GM18517 (cell line): ENCODE measurements at regions not wholly inside any gene's neighbourhood (a gene's known extent, or its start where the extent isn't known, plus 50 kb on each side); places are given as distances from the start of the nearest gene placed in this dataset.
"Not testable (repeated sequence)": the region's sequence is repeated elsewhere in the genome, so short reads cannot be mapped to it uniquely, and the experiment has no call there.

Experiments
- ATAC-seq: cut with Tn5 transposase; IDR thresholded peaks from one replicate; pipeline ENCODE4 v1.9.1; 2021; ENCODE audit warnings: mild to moderate bottlenecking, moderate library complexity; ENCODE audit not compliant: unreplicated experiment

- ATAC-seq: no peak
These were observed 110.3 kb downstream of the SINHCAF start for GRCh38 chr12:31215518-31216232.

GRCh38 chr12:31216479-31216878, 109.5 kb downstream of the SINHCAF start:
- no peak for ATAC-seq

DNA sequence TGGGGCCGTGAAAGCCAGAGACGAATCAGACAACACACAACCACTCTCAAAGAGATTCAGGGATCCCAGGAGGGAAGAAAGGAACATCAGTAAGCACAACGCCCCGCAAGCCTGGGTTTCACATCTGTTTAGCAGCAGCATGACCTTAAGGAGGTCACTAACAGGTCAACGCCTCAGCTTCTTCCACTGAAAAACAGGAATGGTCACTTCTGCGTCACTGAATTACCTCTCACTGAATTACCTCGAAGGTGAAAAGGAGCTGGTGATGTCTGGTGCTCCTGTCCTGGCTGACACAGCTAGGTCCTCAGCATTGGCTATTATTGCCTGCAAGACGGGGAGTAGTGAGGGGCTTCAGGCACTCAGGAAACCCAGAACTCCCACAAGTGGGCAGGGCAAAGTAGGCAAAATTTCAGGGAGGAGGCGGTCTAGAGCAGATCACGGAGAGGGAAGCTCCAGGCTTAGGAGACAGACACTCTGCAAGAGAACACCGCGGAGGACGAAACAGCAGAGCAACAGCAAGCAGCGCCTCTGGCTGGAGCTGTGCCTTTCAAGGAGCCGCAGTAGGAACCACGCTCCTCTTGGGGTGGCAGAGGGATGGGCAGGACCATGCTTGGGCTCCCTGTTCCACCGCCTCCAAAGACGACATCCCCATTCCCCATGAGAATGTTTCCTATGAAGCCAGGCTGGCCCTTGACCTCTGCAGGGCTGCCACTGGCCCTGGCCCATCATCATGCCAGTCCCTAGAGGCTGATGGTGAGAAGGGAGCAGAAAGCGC, 108.4 kb downstream of the SINHCAF start:
- no peak for ATAC-seq

- ATAC-seq: no peak
These were observed 107.5 kb downstream of the SINHCAF start for GRCh38 chr12:31218203-31219025.

GRCh38 chr12:31219521-31219920, 106.4 kb downstream of the SINHCAF start:
- no peak for ATAC-seq

GRCh38 chr12:31220061-31220460, 105.9 kb downstream of the SINHCAF start:
- ATAC-seq: no peak

DNA sequence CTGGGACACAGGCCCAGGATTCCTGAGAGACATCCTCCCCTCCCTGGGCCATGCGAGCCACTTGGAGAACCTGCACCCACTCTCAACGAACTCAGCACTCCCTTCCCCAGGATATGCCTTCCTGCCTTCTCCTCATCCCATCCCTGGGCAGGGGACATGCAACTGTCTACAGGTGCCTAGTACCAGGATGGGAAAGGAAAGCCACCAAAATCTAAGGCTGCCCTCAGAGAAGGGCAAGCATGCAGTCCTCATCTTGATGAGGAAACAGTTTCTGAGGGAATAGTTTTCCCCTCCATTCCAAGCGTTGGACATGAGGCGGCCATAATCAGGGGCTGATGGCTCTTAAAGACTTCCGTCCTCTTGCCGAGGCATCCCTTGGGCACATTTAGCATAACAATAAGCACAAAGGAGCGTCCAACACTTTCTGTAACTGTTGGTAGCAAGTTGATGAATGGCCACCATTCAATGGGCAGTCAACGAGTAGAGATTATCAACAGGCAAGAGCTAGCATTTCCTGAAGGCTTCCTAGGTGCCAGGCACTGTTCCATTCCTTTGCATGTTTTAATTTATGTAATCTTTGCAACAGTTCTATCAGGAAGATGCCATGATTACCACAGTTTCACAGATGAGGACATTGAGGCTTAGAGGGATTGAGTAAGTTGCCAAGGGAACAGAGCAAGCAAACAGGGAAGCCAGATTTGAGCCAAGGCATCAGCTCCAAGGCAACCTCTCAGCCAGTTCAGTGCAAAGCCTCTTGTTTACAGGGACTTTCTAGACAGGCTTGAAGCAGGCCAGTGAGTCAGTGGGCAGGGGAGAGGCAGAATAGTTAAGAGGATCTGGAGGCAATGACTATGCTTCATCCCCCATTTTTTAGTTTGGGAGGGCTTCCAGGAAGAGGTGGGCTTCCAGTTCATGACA, 105.1 kb downstream of the SINHCAF start:
- ATAC-seq: no peak

GRCh38 chr12:31221551-31221945, 104.4 kb downstream of the SINHCAF start:
- ATAC-seq: no peak

DNA sequence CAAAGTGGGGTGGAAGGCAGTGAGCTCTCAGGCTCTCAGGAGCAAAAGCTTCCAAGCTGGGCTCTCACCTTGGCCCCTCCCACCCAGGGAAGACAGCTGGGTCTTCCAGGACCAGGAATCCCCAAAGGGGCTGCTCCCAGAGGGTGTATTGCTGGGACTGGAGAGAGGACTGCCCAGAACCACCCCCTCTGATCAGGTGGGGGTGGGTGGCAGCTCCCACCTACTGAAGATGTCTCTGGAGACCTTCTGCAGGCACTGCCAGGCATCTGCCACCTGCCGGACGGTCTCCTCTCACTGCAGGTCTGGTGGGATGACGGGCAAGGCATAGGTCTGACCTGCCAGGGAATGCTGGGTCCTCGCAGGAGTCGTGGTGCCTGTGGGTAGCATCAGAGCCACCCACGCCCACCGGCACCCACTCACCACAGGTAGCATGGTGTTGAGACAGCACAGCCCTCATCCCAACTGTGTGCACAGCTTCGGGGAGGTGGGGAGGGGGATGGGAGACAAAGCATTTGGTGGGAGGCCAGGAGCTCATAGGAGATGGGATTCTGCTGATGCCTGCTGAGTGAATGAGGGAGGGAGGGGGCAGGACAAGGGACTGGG, 103.2 kb downstream of the SINHCAF start:
- ATAC-seq: no peak

DNA sequence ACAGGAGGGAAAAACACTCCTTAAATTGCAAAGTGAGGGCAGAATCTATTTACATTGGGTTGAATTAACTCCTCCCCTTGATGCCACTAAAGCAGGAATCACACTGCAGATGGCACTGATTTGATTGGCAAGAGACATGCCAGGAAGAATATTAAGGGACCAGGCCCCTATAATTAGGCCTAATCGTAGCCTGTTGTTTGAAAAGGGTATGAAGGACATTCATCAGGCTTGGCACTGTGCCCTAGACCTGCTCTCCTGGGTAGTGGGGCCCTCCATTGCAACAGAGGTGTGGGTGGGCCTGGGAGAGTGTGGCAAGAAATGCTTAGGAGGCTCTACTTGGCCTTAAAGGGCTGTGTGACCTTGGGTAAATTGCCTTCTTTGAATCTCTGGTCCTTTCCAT, 102.3 kb downstream of the SINHCAF start:
- ATAC-seq: not testable (repeated sequence)

- no peak for ATAC-seq
These were observed 101.0 kb downstream of the SINHCAF start for GRCh38 chr12:31224768-31225448.

GRCh38 chr12:31225656-31226535, 100.1 kb downstream of the SINHCAF start:
- ATAC-seq: no peak

GRCh38 chr12:31226639-31227038, 99.3 kb downstream of the SINHCAF start:
- ATAC-seq: no peak

- ATAC-seq: no peak
These were observed 98.5 kb downstream of the SINHCAF start for GRCh38 chr12:31227401-31227981.

DNA sequence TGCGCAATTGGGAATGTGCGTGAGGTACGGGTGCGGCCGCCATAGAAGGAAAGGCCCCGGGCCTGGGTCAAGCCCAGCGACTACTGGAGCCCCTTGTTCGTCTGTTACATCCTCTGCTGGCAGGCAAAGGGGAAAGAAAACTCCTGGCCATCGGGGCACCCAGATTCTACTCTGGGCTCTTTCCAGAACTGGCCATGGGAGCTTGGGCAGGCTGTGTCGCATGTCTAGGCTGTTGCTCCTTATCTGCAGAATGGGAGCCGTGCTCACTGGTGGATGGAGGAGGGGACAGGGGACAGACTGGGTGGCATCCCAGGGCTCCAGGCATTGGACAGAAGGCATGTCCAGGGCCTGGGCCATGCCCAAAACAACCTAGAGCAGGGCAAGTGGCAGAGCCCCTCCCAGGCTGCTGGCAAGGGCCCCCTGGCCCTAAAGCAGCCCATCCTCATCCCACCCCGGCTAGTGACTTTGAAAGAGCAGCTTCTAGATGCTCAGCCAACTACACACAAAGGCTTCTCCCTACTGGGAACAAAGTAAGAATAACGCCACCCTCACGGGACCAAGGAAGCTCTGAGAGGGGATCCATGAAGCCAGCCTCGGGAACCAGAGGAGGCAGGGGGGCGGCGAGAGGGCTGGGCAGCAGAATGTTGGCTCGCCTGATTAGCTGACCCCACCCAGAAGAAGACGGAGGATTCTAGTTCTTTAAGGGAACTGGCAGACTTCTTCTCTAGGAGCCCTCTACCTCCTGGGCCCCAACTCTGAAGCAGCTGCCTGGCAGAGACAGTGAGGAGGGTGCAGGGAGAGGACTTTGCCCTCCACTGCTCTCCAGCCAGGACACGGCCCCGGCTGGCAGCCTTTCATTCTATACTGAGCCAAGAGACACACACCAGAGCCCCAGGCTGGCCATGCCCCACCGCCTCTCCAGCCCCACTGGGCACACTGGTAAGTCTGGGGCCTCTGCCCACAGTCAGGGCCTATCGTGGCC, 96.8 kb downstream of the SINHCAF start:
- no peak for ATAC-seq

GRCh38 chr12:31230004-31230403, 95.9 kb downstream of the SINHCAF start:
- ATAC-seq: no peak
